ENCODE measurements at regions not wholly inside any gene's neighbourhood (a gene's known extent, or its start where the extent isn't known, plus 50 kb on each side); places are given as distances from the start of the nearest gene placed in this dataset.

GRCh38 chr2:167381349-167381748 is 493.1 kb downstream of the XIRP2 start:
- Histone ChIP-seq H3K4me1 (ENCODE audit: control insufficient read depth in 1 of 2, insufficient read depth in 2 of 2, low read length in 2 of 2) (no peaks in the 10 kb centered on the region), H3K27me3 (ENCODE audit: control insufficient read depth in 2 of 2, insufficient read depth in 2 of 2, low read length in 2 of 2) (no peaks in the 10 kb centered on the region), H2AFZ (ENCODE audit: insufficient read depth, low read depth, low read length, poor library complexity, severe bottlenecking) (no peak overlapping the region), H3K4me2 (replicated peaks; ENCODE audit: extremely low read depth, low read length, poor library complexity, severe bottlenecking) (no peak overlapping the region), H3K79me2 (ENCODE audit: insufficient read depth, low read length) (no peaks in the 10 kb centered on the region), H3K27ac (ENCODE audit: low read depth in 1 of 2, low read length in 2 of 2) (no peak overlapping the region), H3K9ac (ENCODE audit: insufficient read depth, low read length, poor library complexity, severe bottlenecking) (no peak overlapping the region), H4K20me1 (ENCODE audit: insufficient read depth, low read length) (no peaks in the 10 kb centered on the region), H3K4me3 (replicated peaks in 1 of 3; ENCODE audit: low read depth in 2 of 3, low read length in 3 of 3) (no peak overlapping the region), H3K36me3 (replicated peaks in 1 of 2; ENCODE audit: control insufficient read depth in 1 of 2, insufficient read depth in 2 of 2, low read length in 2 of 2) (no peaks in the 10 kb centered on the region), H3K9me3 (replicated peaks in 1 of 2; ENCODE audit: control insufficient read depth in 1 of 2, insufficient read depth in 1 of 2, low read length in 2 of 2) (peaks cover 4 to 5% of the 10 kb centered on the region in 2 donors)
- H3K27ac Mint-ChIP-seq = no peak overlapping the region
- TF ChIP-seq CTCF (IDR thresholded peaks at IDR 0.05) = no peak
- peaks cover 0 to 1% (median 0%) of the 10 kb centered on the region in 3 donors for H3K27me3 Mint-ChIP-seq (ENCODE audit: low read depth in 3 of 3)
- peaks cover 0 to 14% (median 6%) of the 10 kb centered on the region in 7 donors for H3K9me3 Mint-ChIP-seq
- H3K4me3 Mint-ChIP-seq = no peak overlapping the region
- no peaks in the 10 kb centered on the region for H3K4me1 Mint-ChIP-seq
- intact Hi-C loops (cut with micrococcal nuclease) = no loop called here
- WGBS (ENCODE audit: insufficient coverage) = 100% methylated on average over 1 of the region's 2 CpGs
- no peak for DNase-seq
- H3K36me3 Mint-ChIP-seq = no peaks in the 10 kb centered on the region

- H3K27ac Mint-ChIP-seq = no peak overlapping the region
- Histone ChIP-seq H3K9ac (ENCODE audit: insufficient read depth, low read length, poor library complexity, severe bottlenecking) (no peak overlapping the region), H2AFZ (ENCODE audit: insufficient read depth, low read depth, low read length, poor library complexity, severe bottlenecking) (no peak overlapping the region), H3K79me2 (ENCODE audit: insufficient read depth, low read length) (no peaks in the 10 kb centered on the region), H3K4me2 (replicated peaks; ENCODE audit: extremely low read depth, low read length, poor library complexity, severe bottlenecking) (no peak overlapping the region), H3K4me3 (replicated peaks in 1 of 3; ENCODE audit: low read depth in 2 of 3, low read length in 3 of 3) (no peak overlapping the region), H3K36me3 (replicated peaks in 1 of 2; ENCODE audit: control insufficient read depth in 1 of 2, insufficient read depth in 2 of 2, low read length in 2 of 2) (no peaks in the 10 kb centered on the region), H4K20me1 (ENCODE audit: insufficient read depth, low read length) (no peaks in the 10 kb centered on the region), H3K4me1 (ENCODE audit: control insufficient read depth in 1 of 2, insufficient read depth in 2 of 2, low read length in 2 of 2) (no peaks in the 10 kb centered on the region), H3K27ac (ENCODE audit: low read depth in 1 of 2, low read length in 2 of 2) (no peak overlapping the region), H3K27me3 (ENCODE audit: control insufficient read depth in 2 of 2, insufficient read depth in 2 of 2, low read length in 2 of 2) (no peaks in the 10 kb centered on the region), H3K9me3 (replicated peaks in 1 of 2; ENCODE audit: control insufficient read depth in 1 of 2, insufficient read depth in 1 of 2, low read length in 2 of 2) (peaks cover 4 to 5% of the 10 kb centered on the region in 2 donors)
- intact Hi-C loops (cut with micrococcal nuclease) = no loop called here
- TF ChIP-seq CTCF (IDR thresholded peaks at IDR 0.05) = no peak
- H3K4me1 Mint-ChIP-seq = no peaks in the 10 kb centered on the region
- H3K9me3 Mint-ChIP-seq = peaks cover 0 to 16% (median 6%) of the 10 kb centered on the region in 7 donors
- DNase-seq = no peak
- 20% methylated on average over 1 of the region's 4 CpGs for WGBS (ENCODE audit: insufficient coverage)
- peaks cover 0 to 1% (median 0%) of the 10 kb centered on the region in 3 donors for H3K27me3 Mint-ChIP-seq (ENCODE audit: low read depth in 3 of 3)
- no peaks in the 10 kb centered on the region for H3K36me3 Mint-ChIP-seq
- H3K4me3 Mint-ChIP-seq = no peak overlapping the region
Observed at GRCh38 chr2:167380555-167380954, 492.3 kb downstream of the XIRP2 start.

Data from CD14-positive monocyte (primary cell).